ENCODE measurements at regions not wholly inside any gene's neighbourhood (a gene's known extent, or its start where the extent isn't known, plus 50 kb on each side); places are given as distances from the start of the nearest gene placed in this dataset.

DNA sequence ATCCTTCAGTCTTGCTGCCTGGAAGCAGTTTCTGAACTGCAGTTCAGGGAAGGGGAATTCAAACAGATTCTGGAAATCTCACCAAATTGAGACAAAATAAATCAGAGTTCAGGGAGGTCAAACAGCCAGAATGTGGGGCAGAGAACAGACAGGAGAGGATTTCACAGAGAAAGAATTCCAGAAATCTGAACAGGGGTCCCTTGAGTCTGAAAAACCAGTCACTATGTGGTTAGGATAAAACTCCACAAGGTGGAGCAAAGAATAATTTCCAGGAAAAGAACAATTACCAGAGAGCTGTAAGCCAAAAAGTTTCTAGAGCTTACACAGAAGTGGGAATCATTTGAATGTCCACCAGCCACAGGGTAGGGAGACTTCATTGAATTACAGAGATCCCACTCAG, 84.7 kb downstream of the URB2 start:
- Histone ChIP-seq H3K27ac (replicated peaks) (no peak overlapping the region), H3K4me3 (replicated peaks; ENCODE audit: insufficient read depth, low read length) (no peak overlapping the region), H3K27me3 (ENCODE audit: insufficient read depth, poor library complexity, severe bottlenecking) (no peaks in the 10 kb centered on the region)
- TF ChIP-seq POLR2AphosphoS5 (IDR thresholded peaks at IDR 0.05; ENCODE audit: low read depth) (no peak), GABPA (IDR thresholded peaks at IDR 0.05; ENCODE audit: low read depth) (no peak), SPI1 (IDR thresholded peaks at IDR 0.05; ENCODE audit: borderline replicate concordance, low read depth) (no peak)
- TF ChIP-seq, protein P1, sequence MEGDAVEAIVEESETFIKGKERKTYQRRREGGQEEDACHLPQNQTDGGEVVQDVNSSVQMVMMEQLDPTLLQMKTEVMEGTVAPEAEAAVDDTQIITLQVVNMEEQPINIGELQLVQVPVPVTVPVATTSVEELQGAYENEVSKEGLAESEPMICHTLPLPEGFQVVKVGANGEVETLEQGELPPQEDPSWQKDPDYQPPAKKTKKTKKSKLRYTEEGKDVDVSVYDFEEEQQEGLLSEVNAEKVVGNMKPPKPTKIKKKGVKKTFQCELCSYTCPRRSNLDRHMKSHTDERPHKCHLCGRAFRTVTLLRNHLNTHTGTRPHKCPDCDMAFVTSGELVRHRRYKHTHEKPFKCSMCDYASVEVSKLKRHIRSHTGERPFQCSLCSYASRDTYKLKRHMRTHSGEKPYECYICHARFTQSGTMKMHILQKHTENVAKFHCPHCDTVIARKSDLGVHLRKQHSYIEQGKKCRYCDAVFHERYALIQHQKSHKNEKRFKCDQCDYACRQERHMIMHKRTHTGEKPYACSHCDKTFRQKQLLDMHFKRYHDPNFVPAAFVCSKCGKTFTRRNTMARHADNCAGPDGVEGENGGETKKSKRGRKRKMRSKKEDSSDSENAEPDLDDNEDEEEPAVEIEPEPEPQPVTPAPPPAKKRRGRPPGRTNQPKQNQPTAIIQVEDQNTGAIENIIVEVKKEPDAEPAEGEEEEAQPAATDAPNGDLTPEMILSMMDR (IDR thresholded peaks at IDR 0.05; ENCODE audit: insufficient read depth, low read length) = no peak
- TF ChIP-seq, protein P2, sequence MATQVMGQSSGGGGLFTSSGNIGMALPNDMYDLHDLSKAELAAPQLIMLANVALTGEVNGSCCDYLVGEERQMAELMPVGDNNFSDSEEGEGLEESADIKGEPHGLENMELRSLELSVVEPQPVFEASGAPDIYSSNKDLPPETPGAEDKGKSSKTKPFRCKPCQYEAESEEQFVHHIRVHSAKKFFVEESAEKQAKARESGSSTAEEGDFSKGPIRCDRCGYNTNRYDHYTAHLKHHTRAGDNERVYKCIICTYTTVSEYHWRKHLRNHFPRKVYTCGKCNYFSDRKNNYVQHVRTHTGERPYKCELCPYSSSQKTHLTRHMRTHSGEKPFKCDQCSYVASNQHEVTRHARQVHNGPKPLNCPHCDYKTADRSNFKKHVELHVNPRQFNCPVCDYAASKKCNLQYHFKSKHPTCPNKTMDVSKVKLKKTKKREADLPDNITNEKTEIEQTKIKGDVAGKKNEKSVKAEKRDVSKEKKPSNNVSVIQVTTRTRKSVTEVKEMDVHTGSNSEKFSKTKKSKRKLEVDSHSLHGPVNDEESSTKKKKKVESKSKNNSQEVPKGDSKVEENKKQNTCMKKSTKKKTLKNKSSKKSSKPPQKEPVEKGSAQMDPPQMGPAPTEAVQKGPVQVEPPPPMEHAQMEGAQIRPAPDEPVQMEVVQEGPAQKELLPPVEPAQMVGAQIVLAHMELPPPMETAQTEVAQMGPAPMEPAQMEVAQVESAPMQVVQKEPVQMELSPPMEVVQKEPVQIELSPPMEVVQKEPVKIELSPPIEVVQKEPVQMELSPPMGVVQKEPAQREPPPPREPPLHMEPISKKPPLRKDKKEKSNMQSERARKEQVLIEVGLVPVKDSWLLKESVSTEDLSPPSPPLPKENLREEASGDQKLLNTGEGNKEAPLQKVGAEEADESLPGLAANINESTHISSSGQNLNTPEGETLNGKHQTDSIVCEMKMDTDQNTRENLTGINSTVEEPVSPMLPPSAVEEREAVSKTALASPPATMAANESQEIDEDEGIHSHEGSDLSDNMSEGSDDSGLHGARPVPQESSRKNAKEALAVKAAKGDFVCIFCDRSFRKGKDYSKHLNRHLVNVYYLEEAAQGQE (IDR thresholded peaks at IDR 0.05; ENCODE audit: insufficient replicate concordance, low read depth) = no peak
- no peak for DNase-seq (ENCODE audit: low read depth in 1 of 2, low spot score in 1 of 2)

DNA sequence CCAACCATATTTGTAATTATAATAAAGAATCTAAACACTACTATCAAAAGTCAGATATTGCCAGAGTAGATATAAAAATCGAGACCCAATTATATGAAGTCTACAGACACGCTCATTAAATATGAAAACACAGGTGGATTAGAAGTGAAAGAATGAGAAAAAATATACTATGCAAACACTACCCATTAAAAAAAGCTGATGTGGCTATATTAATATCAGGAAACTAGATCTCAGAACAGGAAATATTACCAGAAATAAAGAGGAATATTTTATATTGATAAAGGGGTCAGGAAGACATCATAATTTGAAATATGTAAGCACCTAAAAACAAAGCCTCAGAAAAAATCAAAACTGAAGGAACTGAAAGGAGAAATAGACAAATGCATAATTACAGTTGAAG, 88.3 kb downstream of the URB2 start:
- TF ChIP-seq SPI1 (IDR thresholded peaks at IDR 0.05; ENCODE audit: borderline replicate concordance, low read depth) = no peak
- TF ChIP-seq, protein P2 (IDR thresholded peaks at IDR 0.05; ENCODE audit: insufficient replicate concordance, low read depth) = no peak
- TF ChIP-seq GABPA (IDR thresholded peaks at IDR 0.05; ENCODE audit: low read depth) = no peak
- TF ChIP-seq, protein P1 (IDR thresholded peaks at IDR 0.05; ENCODE audit: insufficient read depth, low read length) = no peak
- TF ChIP-seq POLR2AphosphoS5 (IDR thresholded peaks at IDR 0.05; ENCODE audit: low read depth) = no peak
- H3K27me3 ChIP-seq (ENCODE audit: insufficient read depth, poor library complexity, severe bottlenecking) = no peaks in the 10 kb centered on the region
- no peak for DNase-seq (ENCODE audit: low read depth in 1 of 2, low spot score in 1 of 2)
- H3K4me3 ChIP-seq (replicated peaks; ENCODE audit: insufficient read depth, low read length) = no peak overlapping the region
- no peak overlapping the region for H3K27ac ChIP-seq (replicated peaks)

DNA sequence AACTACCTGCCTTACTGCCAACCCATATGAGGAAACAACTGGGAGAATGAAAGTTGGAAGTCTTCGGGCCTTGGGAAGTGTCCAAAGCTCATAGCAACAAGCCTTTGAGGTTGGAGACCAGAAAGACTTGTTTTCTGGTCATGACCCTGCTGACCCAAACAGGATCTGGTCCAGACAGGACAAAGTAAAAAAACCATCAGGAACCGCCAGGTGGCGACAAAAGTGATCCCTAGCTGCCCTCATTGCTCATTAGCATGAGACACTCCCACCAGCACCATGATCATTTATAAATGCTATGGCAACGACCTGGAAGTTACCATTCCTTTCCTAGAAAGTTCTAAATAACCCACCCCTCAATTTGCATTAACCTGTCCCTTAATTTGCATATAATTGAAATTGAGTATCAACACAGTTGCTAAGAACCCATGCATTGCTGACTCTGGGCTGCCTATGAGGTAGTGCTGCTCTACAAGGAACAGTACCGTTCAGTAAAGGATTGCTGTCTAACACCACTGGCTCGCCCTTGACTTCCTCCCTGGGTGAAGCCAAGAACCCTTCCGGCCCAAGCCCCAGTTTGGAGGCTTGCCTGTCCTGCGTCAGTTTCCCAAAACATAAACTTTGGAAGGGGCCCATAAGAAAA, 89.0 kb downstream of the URB2 start:
- no peak overlapping the region for H3K4me3 ChIP-seq (replicated peaks; ENCODE audit: insufficient read depth, low read length)
- TF ChIP-seq, protein P2 (IDR thresholded peaks at IDR 0.05; ENCODE audit: insufficient replicate concordance, low read depth) = no peak
- TF ChIP-seq POLR2AphosphoS5 (IDR thresholded peaks at IDR 0.05; ENCODE audit: low read depth) = no peak
- TF ChIP-seq, protein P1 (IDR thresholded peaks at IDR 0.05; ENCODE audit: insufficient read depth, low read length) = peak; percentile 25
- no peak for TF ChIP-seq GABPA (IDR thresholded peaks at IDR 0.05; ENCODE audit: low read depth)
- no peak for TF ChIP-seq SPI1 (IDR thresholded peaks at IDR 0.05; ENCODE audit: borderline replicate concordance, low read depth)
- peak in 1 of 2 experiments; percentile 48 for DNase-seq (ENCODE audit: low read depth in 1 of 2, low spot score in 1 of 2)
- H3K27ac ChIP-seq (replicated peaks) = no peak overlapping the region
- H3K27me3 ChIP-seq (ENCODE audit: insufficient read depth, poor library complexity, severe bottlenecking) = no peaks in the 10 kb centered on the region

All from HL-60 (cell line).